OCI-LY7 (cell line): ENCODE measurements at regions not wholly inside any gene's neighbourhood (a gene's known extent, or its start where the extent isn't known, plus 50 kb on each side); places are given as distances from the start of the nearest gene placed in this dataset.

Experiments used
- EZH2phosphoT487 ChIP-seq: fragments of 200-600 bp; sonication (generic); IDR thresholded peaks from 2 replicates; pipeline ENCODE4 v1.6.1; 2018; ENCODE audit warnings: low read depth, borderline replicate concordance, mild to moderate bottlenecking, mixed run types, antibody characterized with exemption, low read length, moderate library complexity, mixed read lengths
- TF ChIP-seq, protein P1 (sequence below): fragments of 200-600 bp; sonication (generic); conservative IDR thresholded peaks from 2 replicates; pipeline ENCODE4 v1.5.1; 2014; ENCODE audit warnings: mild to moderate bottlenecking, antibody characterized with exemption, low read length, moderate library complexity, mixed read lengths

DNA sequence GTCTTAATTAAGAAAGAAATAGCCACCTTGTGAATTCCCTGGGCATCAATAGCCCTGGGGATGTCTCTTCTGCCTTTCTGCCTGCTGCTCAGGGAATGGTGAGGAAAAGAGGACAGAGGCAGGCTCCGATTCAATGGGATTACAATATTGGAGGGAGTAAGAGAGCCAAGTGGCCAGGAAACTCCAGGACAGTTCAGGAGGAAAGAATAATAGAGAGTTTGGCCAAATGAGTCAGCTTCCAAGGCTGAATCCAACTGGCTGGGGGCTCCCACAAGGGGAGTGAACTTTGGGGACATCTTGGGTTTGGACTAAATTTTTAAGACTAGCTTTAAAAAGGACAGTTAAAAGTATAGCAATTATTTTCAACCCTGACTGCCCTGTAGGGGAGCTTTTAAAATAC is 235.8 kb upstream of the ASIC2 start:
- TF ChIP-seq, protein P1, sequence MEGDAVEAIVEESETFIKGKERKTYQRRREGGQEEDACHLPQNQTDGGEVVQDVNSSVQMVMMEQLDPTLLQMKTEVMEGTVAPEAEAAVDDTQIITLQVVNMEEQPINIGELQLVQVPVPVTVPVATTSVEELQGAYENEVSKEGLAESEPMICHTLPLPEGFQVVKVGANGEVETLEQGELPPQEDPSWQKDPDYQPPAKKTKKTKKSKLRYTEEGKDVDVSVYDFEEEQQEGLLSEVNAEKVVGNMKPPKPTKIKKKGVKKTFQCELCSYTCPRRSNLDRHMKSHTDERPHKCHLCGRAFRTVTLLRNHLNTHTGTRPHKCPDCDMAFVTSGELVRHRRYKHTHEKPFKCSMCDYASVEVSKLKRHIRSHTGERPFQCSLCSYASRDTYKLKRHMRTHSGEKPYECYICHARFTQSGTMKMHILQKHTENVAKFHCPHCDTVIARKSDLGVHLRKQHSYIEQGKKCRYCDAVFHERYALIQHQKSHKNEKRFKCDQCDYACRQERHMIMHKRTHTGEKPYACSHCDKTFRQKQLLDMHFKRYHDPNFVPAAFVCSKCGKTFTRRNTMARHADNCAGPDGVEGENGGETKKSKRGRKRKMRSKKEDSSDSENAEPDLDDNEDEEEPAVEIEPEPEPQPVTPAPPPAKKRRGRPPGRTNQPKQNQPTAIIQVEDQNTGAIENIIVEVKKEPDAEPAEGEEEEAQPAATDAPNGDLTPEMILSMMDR, result no peak
- TF ChIP-seq EZH2phosphoT487, result no peak
